ENCODE measurements at regions not wholly inside any gene's neighbourhood (a gene's known extent, or its start where the extent isn't known, plus 50 kb on each side); places are given as distances from the start of the nearest gene placed in this dataset.

DNA sequence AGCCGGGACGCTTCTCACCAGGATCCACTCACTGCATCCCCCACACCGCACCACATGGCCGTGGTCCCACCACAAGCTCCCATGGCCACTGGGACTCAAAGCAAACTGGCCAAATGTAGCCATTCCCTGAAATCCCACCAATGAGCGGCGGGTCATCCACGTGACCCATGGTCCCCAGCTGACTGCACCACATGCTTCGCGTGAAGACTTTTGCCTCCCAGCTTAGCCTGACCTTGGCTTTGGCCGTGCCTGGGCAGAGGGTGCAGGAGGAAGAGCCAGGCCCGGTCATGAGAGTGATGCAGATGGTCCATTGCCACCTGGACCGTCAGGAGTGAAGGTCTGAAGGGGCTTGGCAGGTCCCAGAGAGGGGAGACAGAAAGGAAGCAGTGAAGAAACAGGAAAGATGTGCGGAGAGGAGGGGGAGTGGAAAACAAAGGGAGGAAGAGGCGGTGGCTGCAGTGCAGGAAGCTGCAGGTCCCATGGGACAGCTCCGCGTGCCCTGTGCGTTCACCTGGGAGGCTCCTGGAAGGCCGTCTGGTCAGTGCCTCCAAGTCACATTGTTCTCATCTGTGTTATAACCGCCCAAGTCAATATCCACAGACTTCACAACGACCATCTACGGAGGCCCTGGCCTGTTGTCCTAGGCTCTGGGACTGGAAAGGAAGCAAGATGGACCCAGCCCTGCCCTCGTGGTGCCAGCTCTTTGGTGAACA, 167.8 kb upstream of the AJAP1 start:
- FAIRE-seq (no peak), DNase-seq (ENCODE audit: low read depth, low spot score) (no peak)
- H3K4me2 ChIP-seq (ENCODE audit: insufficient read depth, low read length): no peak overlapping the region
- ChIA-PET POLR2A (no interaction called here), CTCF (no interaction called here)
- intact Hi-C loops (cut with micrococcal nuclease): no loop called here
- TF ChIP-seq FOS (IDR thresholded peaks at IDR 0.05; ENCODE audit: borderline replicate concordance, insufficient read depth, low read length): no peak
- TF ChIP-seq POLR2A (IDR thresholded peaks at IDR 0.05; ENCODE audit: low read depth, low read length): no peak
- no peak for TF ChIP-seq GATA2 (IDR thresholded peaks at IDR 0.05; ENCODE audit: insufficient read depth, insufficient read length, low read depth, low read length)
- no peak for TF ChIP-seq CTCF (IDR thresholded peaks at IDR 0.05; ENCODE audit: extremely low read depth in 1 of 2, insufficient read depth in 1 of 2, low read depth in 1 of 2, low read length in 2 of 2)
- TF ChIP-seq JUN (IDR thresholded peaks at IDR 0.05; ENCODE audit: borderline replicate concordance, insufficient read depth, insufficient read length, low read depth): no peak
- no peak for TF ChIP-seq MYC (IDR thresholded peaks at IDR 0.05; ENCODE audit: low read depth, low read length)
- TF ChIP-seq POLR2AphosphoS5 (IDR thresholded peaks at IDR 0.05; ENCODE audit: insufficient read depth, low read depth, low read length): no peak
- no peaks in the 10 kb centered on the region for H4K20me1 ChIP-seq (replicated peaks; ENCODE audit: control insufficient read depth, extremely low read depth, insufficient read depth, low read length)
- dilution Hi-C loops (cut with MboI; ENCODE audit: extremely low pct_ligation_motif_present, low sequenced_read_pairs): no loop called here
- no TSS peak for BruUV-seq (replicated peaks)
- H3K36me3 ChIP-seq (ENCODE audit: control insufficient read depth in 2 of 2, extremely low read depth in 1 of 2, insufficient read depth in 2 of 2, low read length in 2 of 2): no peaks in the 10 kb centered on the region
- H3K27me3 ChIP-seq (ENCODE audit: control insufficient read depth in 2 of 2, insufficient read depth in 2 of 2, low read length in 2 of 2): no peaks in the 10 kb centered on the region
- no peak overlapping the region for H3K27ac ChIP-seq (ENCODE audit: insufficient read depth, low read depth, low read length)
- H3K9ac ChIP-seq (replicated peaks; ENCODE audit: extremely low read depth, insufficient read depth, low read length): no peak overlapping the region
- peaks cover 5% of the 10 kb centered on the region for H3K9me3 ChIP-seq (replicated peaks; ENCODE audit: control insufficient read depth, insufficient read depth, low read length)
- no peak overlapping the region for H2AFZ ChIP-seq (ENCODE audit: low read depth, low read length)
- H3K9me1 ChIP-seq (replicated peaks; ENCODE audit: control insufficient read depth, extremely low read depth, insufficient read depth, low read length): no peaks in the 10 kb centered on the region
- no peaks in the 10 kb centered on the region for H3K4me1 ChIP-seq (ENCODE audit: control insufficient read depth, extremely low read depth, insufficient read depth, low read length)
- H3K79me2 ChIP-seq (ENCODE audit: control insufficient read depth, insufficient read depth, low read length): no peaks in the 10 kb centered on the region
- no peak overlapping the region for H3K4me3 ChIP-seq (replicated peaks in 1 of 3; ENCODE audit: insufficient read depth in 1 of 3, low read depth in 1 of 3, low read length in 3 of 3)
